Lower leg skin (tissue), 3 donors: ENCODE measurements at regions not wholly inside any gene's neighbourhood (a gene's known extent, or its start where the extent isn't known, plus 50 kb on each side); places are given as distances from the start of the nearest gene placed in this dataset.

ENCODE experiments used
- CTCF ChIP-seq, 3 donors: fragments of 450-650 bp; IDR thresholded peaks; one replicate each; pipeline ENCODE4 v1.5.1; 2016; ENCODE audit warnings: antibody characterized with exemption in 3 of 3, mild to moderate bottlenecking in 3 of 3, moderate library complexity in 2 of 3
- POLR2A ChIP-seq, 2 donors: fragments of 450-650 bp; IDR thresholded peaks; one replicate each; pipeline ENCODE4 v1.6.1; 2016 to 2017; ENCODE audit warnings: antibody characterized with exemption in 2 of 2, mild to moderate bottlenecking in 1 of 2, moderate library complexity in 1 of 2

- TF ChIP-seq POLR2A (IDR thresholded peaks at IDR 0.05) (no peak), CTCF (IDR thresholded peaks at IDR 0.05) (no peak)
Observed at GRCh38 chr4:187073820-187074219, 350.2 kb upstream of the FAT1 start.
